Fibroblast of skin of left quadriceps (primary cell): ENCODE measurements at regions not wholly inside any gene's neighbourhood (a gene's known extent, or its start where the extent isn't known, plus 50 kb on each side); places are given as distances from the start of the nearest gene placed in this dataset.

ENCODE experiments used
- DNase-seq, 2 experiments: peaks; one replicate each; pipeline ENCODE4 v3.0.0-alpha.2; 2013; ENCODE audit warnings: low read depth in 2 of 2

- DNase-seq = no peak
Measured at GRCh38 chr9:90097237-90097636, 492.4 kb downstream of the GADD45G start.

- no peak for DNase-seq
Measured at GRCh38 chr9:90098408-90098807, 493.6 kb downstream of the GADD45G start.

GRCh38 chr9:90099262-90099963 is 494.6 kb downstream of the GADD45G start:
- no peak for DNase-seq

GRCh38 chr9:90100014-90100413 is 495.2 kb downstream of the GADD45G start:
- no peak for DNase-seq

- peak; percentile 57 to 64 for DNase-seq
Measured at GRCh38 chr9:90102292-90102901, 497.6 kb downstream of the GADD45G start.

GRCh38 chr9:90103771-90104170 is 499.0 kb downstream of the GADD45G start:
- DNase-seq = no peak

GRCh38 chr9:90105773-90106172 is 501.0 kb downstream of the GADD45G start:
- DNase-seq = no peak

- DNase-seq = no peak
Measured at GRCh38 chr9:90107040-90107725, 502.4 kb downstream of the GADD45G start.

- no peak for DNase-seq
Measured at GRCh38 chr9:90107726-90108655, 503.2 kb downstream of the GADD45G start.

- DNase-seq = peak; percentile 95 to 96
Measured at GRCh38 chr9:90112788-90113187, 508.0 kb downstream of the GADD45G start.

- no peak for DNase-seq
Measured at GRCh38 chr9:90114641-90115425, 510.0 kb downstream of the GADD45G start.

GRCh38 chr9:90121762-90122161 is 517.0 kb downstream of the GADD45G start:
- peak; percentile 44 to 52 for DNase-seq

GRCh38 chr9:90124961-90125360 is 517.7 kb downstream of the DIRAS2 start:
- DNase-seq = peak; percentile 92 to 94

- no peak for DNase-seq
Measured at GRCh38 chr9:90127923-90128322, 514.7 kb downstream of the DIRAS2 start.

GRCh38 chr9:90128587-90129190 is 513.9 kb downstream of the DIRAS2 start:
- no peak for DNase-seq

GRCh38 chr9:90129446-90129845 is 513.2 kb downstream of the DIRAS2 start:
- DNase-seq = no peak

GRCh38 chr9:90131568-90131967 is 511.1 kb downstream of the DIRAS2 start:
- DNase-seq = no peak

GRCh38 chr9:90132866-90133265 is 509.8 kb downstream of the DIRAS2 start:
- no peak for DNase-seq

- DNase-seq = no peak
Measured at GRCh38 chr9:90137801-90138200, 504.8 kb downstream of the DIRAS2 start.

GRCh38 chr9:90140131-90140818 is 502.3 kb downstream of the DIRAS2 start:
- no peak for DNase-seq
